Coronary artery (tissue), 2 donors: ENCODE measurements at regions not wholly inside any gene's neighbourhood (a gene's known extent, or its start where the extent isn't known, plus 50 kb on each side); places are given as distances from the start of the nearest gene placed in this dataset.
A peak's percentile ranks its signal among the peaks of the same experiment; 100 is the strongest.
"Not testable (repeated sequence)": the region's sequence is repeated elsewhere in the genome, so short reads cannot be mapped to it uniquely, and the experiment has no call there.

ENCODE experiments used
- DNase-seq: peaks from one replicate; pipeline ENCODE4 v3.0.0-alpha.2; 2017; ENCODE audit warnings: low spot score
- H3K27ac ChIP-seq, 2 donors: fragments of 200-600 bp; sonication (generic); one replicate each; pipeline ENCODE4 v1.5.1; 2016 to 2019
- H3K4me3 ChIP-seq: fragments of 200-600 bp; sonication (generic); 2 replicates; pipeline ENCODE4 v1.5.1; 2016; ENCODE audit warnings: mild to moderate bottlenecking, moderate library complexity
- TF ChIP-seq, protein P1 (sequence below): fragments of 200-600 bp; sonication (generic); IDR thresholded peaks from one replicate; pipeline ENCODE4 v1.5.1; 2019; ENCODE audit warnings: antibody characterized with exemption

DNA sequence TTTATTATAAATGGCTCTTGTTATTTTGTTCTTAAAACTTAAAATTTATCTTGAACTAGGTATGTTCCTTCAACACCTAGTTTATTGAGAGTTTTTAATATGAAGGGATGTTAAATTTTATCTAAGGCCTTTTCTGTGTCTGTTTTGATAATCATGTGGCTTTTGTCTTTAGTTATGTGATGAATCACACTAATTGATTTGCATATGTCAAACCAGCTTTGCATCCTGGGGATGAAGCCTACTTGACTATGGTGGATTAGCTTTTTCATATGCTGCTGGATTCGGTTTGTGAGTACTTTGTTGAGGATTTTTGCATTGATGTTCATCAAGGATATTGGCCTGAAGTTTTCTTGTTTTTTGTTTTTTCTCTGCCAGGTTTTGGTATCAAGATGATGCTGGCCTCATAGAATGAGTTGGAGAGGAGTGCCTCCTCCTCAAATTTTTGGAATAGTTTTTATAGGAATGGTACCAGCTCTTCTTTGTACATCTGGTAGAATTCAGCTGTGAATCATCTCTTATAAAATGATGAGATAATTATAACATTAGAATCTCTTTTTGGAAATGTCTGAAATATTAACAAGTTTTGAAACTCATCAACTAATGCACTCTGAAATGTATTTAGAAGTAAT is 78.7 kb upstream of the AGR3 start:
- H3K4me3 ChIP-seq = no peak overlapping the region
- no peak for DNase-seq
- H3K27ac ChIP-seq = no peak overlapping the region
- TF ChIP-seq, protein P1, sequence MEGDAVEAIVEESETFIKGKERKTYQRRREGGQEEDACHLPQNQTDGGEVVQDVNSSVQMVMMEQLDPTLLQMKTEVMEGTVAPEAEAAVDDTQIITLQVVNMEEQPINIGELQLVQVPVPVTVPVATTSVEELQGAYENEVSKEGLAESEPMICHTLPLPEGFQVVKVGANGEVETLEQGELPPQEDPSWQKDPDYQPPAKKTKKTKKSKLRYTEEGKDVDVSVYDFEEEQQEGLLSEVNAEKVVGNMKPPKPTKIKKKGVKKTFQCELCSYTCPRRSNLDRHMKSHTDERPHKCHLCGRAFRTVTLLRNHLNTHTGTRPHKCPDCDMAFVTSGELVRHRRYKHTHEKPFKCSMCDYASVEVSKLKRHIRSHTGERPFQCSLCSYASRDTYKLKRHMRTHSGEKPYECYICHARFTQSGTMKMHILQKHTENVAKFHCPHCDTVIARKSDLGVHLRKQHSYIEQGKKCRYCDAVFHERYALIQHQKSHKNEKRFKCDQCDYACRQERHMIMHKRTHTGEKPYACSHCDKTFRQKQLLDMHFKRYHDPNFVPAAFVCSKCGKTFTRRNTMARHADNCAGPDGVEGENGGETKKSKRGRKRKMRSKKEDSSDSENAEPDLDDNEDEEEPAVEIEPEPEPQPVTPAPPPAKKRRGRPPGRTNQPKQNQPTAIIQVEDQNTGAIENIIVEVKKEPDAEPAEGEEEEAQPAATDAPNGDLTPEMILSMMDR = no peak

DNA sequence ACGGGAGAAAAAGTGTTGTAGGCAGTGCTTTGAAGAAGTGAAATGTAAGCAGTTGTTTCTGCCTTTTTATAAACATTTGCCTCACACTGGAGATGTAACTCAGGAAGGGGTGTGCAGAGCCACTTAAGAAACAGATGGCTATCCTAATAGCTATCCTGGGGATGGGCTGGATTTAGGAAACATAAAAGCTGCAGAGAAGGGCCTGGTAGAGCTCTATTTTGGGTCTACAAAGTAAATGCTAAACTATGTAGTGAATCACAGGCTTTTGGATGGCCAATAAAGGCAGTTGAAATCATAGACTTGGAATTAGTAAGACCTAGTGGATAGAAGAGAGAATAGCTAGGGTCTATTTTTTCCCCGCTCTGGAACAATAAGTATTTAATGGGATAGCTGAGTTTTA is 79.9 kb upstream of the AGR3 start:
- Histone ChIP-seq H3K27ac (peak overlapping the region; percentile 14 to 20), H3K4me3 (no peak overlapping the region)
- TF ChIP-seq, protein P1 = no peak
- no peak for DNase-seq

DNA sequence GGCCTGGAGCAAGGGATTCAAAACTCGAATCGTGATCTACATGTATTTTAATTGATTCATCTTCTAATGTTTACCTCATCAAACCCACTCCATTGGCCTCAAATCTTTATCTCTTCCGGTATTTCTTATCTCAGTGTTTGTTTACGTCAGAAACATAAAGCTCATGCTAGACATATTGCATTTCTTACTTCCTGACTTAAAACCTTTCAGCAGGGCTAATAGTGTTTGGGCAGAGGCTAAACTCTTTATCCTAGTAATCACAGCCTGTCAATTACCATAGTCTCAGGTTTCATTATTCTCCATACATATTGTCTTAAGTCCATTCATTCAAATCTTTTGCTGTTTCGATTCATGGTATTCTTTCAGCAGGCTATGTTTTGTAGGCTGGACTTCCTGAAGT is 81.3 kb upstream of the AGR3 start:
- Histone ChIP-seq H3K27ac (no peak overlapping the region), H3K4me3 (no peak overlapping the region)
- TF ChIP-seq, protein P1 = no peak
- DNase-seq = no peak

DNA sequence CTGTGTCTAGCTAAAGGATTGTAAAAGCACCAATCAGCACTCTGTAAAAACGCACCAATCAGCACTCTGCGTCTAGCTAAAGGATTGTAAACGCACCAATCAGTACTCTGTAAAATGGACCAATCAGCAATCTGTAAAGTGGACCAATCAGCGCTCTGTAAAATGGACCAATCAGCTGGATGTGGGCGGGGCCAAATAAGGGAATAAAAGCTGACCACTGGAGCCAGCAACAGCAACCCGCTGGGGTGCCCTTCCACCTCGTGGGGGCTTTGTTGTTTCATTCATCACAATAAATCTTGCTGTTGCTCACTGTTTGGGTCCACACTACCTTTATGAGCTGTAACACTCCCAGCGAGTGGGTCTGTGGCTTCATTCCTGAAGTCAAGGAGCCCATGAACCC is 83.9 kb upstream of the AGR3 start:
- not testable (repeated sequence) for H3K4me3 ChIP-seq, DNase-seq, H3K27ac ChIP-seq

DNA sequence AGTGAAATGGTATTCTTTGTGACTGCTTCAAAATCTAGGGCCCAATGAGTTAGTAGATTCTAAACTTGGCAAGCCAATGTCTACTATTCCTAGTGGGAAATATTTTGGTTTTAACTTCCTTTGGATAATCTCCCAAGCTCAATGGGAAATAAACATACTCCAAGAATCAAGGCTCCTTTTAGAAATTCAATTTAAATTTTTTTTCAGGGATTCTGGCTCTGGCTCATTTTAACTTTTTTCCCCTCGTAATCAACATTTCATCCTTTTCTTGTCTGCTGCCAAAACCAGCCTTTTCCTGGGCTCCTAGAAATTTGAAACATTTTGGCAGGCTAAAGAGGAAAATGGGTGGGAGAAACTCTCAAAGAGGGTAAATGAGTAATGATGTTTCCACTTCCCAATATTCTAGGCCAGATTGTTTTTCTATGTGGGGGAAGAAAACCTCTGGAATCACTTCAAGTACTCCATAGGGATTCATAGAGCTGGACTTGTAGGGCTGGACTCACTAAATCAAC is 85.6 kb upstream of the AGR3 start:
- no peak for DNase-seq
- no peak overlapping the region for H3K27ac ChIP-seq
- no peak overlapping the region for H3K4me3 ChIP-seq

DNA sequence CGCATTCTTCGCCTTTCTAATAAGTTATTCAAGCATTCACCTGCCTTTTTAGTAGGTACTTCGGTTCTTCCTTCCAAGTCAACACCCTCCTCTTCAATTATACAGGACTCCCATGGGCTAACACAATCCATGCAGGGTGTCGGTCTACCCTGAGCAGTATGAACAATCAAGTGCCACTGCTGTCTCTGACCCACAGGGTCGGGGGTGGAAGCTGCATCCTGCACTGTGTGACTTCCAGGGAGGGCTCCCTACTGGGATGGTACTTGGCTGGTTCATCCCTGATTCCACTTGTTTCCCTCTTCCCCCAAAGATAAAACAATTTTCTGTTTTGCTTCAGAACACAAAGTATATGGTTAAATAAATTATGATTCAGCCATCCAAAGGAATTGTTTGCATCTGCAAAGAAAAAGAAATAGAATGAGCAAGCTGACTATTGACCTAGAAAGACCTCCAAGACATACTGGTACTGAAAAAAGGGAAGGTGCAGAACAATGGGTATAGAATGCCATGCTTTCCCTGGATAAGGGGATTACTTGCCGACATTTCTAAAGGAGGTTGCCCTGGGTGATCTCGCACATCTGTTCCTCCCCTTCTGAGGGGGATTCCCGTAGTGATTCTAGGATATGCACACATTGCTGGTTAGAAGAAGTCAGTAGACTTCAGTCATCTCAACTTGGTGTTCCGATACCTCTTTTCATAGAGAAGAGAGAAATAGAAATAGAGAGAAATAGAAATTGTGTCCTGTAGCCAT is 89.1 kb upstream of the AGR3 start:
- TF ChIP-seq, protein P1 = no peak

More for the DNA sequence above, 85.6 kb upstream of the AGR3 start:
- TF ChIP-seq, protein P1 = no peak

DNA sequence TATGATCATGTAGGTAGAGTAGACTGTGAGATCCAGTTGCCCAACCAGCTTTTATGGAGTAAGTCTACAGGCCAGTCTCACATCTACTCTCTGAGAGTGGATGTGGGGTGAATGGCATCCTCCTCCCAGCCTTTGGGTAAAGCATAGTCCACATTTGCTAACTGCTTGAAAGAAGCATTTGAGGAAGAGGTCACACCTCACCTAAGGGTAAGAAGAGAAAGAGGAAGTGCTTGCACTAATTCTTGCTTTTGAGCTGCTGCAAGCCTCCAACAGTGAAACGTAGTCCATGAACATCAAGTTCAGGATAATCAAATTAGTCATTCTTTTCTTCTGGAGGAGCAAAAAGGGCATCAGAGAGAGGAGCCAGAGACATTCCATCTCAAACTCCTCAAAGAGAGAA is 93.9 kb upstream of the AGR3 start:
- no peak overlapping the region for H3K4me3 ChIP-seq
- DNase-seq = no peak
- TF ChIP-seq, protein P1 = no peak
- H3K27ac ChIP-seq = no peak overlapping the region

More for the DNA sequence above, 89.1 kb upstream of the AGR3 start:
- Histone ChIP-seq H3K27ac (no peak overlapping the region), H3K4me3 (no peak overlapping the region)
- DNase-seq = no peak
